RWPE1 (cell line): ENCODE measurements at regions not wholly inside any gene's neighbourhood (a gene's known extent, or its start where the extent isn't known, plus 50 kb on each side); places are given as distances from the start of the nearest gene placed in this dataset.

Source experiments
- CTCF ChIA-PET: fragments of 350-600 bp; sonication (Branson Sonifier 250); formaldehyde crosslinking; extraction: SDS; loops from one replicate; lab custom pipeline; 2021; lab: Yijun Ruan, JAX
- POLR2A ChIA-PET: fragments of 400-600 bp; formaldehyde crosslinking; extraction: SDS; loops from one replicate; lab custom pipeline; 2020; ENCODE audit warnings: antibody characterized with exemption; ENCODE audit not compliant: low non-redundant PET; lab: Yijun Ruan, JAX
- DNase-seq: peaks from one replicate; pipeline ENCODE4 v3.0.0; 2012; ENCODE audit warnings: low spot score
- H3K27ac ChIP-seq: fragments of 450-650 bp; 2 replicates; pipeline ENCODE4 v1.5.1; 2017
- CTCF ChIP-seq: fragments of 450-650 bp; conservative IDR thresholded peaks from 2 replicates; pipeline ENCODE4 v1.5.1; 2017; ENCODE audit warnings: low read depth, mild to moderate bottlenecking

GRCh38 chr4:156501962-156502361 is 469.6 kb downstream of the PDGFC start:
- no peak overlapping the region for H3K27ac ChIP-seq
- no peak for DNase-seq
- ChIA-PET CTCF (interaction anchor here (0.5 kb wide), 2 partner anchors 315 to 489 kb away, joined by 3 to 4 read pairs; no protein-coding TSS in a partner anchor), POLR2A (no interaction called here)
- no peak for TF ChIP-seq CTCF

- DNase-seq = no peak
- ChIA-PET POLR2A (no interaction called here), CTCF (no interaction called here)
- no peak for TF ChIP-seq CTCF
- no peak overlapping the region for H3K27ac ChIP-seq
Observed at GRCh38 chr4:156499684-156500083, 471.9 kb downstream of the PDGFC start.

GRCh38 chr4:156497486-156497885 is 474.1 kb downstream of the PDGFC start:
- CTCF ChIA-PET = no interaction called here
- H3K27ac ChIP-seq = no peak overlapping the region
- POLR2A ChIA-PET = no interaction called here
- no peak for TF ChIP-seq CTCF
- DNase-seq = no peak

- no peak overlapping the region for H3K27ac ChIP-seq
- no peak for TF ChIP-seq CTCF
- DNase-seq = no peak
- ChIA-PET CTCF (no interaction called here), POLR2A (no interaction called here)
Observed at GRCh38 chr4:156496797-156497196, 474.8 kb downstream of the PDGFC start.

GRCh38 chr4:156495836-156496235 is 475.8 kb downstream of the PDGFC start:
- POLR2A ChIA-PET = no interaction called here
- no peak for DNase-seq
- no peak overlapping the region for H3K27ac ChIP-seq
- CTCF ChIA-PET = no interaction called here
- no peak for TF ChIP-seq CTCF

GRCh38 chr4:156495091-156495490 is 476.5 kb downstream of the PDGFC start:
- no peak for DNase-seq
- CTCF ChIA-PET = no interaction called here
- no peak overlapping the region for H3K27ac ChIP-seq
- POLR2A ChIA-PET = no interaction called here
- no peak for TF ChIP-seq CTCF

GRCh38 chr4:156493858-156494257 is 477.7 kb downstream of the PDGFC start:
- no peak for TF ChIP-seq CTCF
- no peak for DNase-seq
- ChIA-PET POLR2A (no interaction called here), CTCF (no interaction called here)
- H3K27ac ChIP-seq = no peak overlapping the region
